GM12891 (cell line): ENCODE measurements at regions not wholly inside any gene's neighbourhood (a gene's known extent, or its start where the extent isn't known, plus 50 kb on each side); places are given as distances from the start of the nearest gene placed in this dataset.

Experiments
- DNase-seq: peaks from one replicate; pipeline ENCODE4 v3.0.0; 2011; ENCODE audit warnings: low spot score; ENCODE audit not compliant: insufficient read length
- FAIRE-seq: peaks from 2 replicates; lab custom pipeline; 2011; peaks lifted over from hg19 to GRCh38; lab: Jason Lieb, UNC
- PAX5 ChIP-seq: IDR thresholded peaks from 2 replicates; pipeline ENCODE4 v1.6.1; 2011; ENCODE audit warnings: low read length, moderate library complexity, mild to moderate bottlenecking; ENCODE audit not compliant: insufficient read depth, severe bottlenecking
- POLR2A ChIP-seq: IDR thresholded peaks from 2 replicates; pipeline ENCODE4 v1.6.1; 2011; ENCODE audit warnings: low read depth, low read length, control low read depth
- POLR2AphosphoS5 ChIP-seq: IDR thresholded peaks from 2 replicates; pipeline ENCODE4 v1.6.1; 2011; ENCODE audit warnings: low read depth, low read length, control low read depth
- POU2F2 ChIP-seq: IDR thresholded peaks from 2 replicates; pipeline ENCODE4 v1.6.1; 2011; ENCODE audit warnings: low read depth, mild to moderate bottlenecking, control low read depth, low read length, moderate library complexity
- SPI1 ChIP-seq: IDR thresholded peaks from 2 replicates; pipeline ENCODE4 v1.6.1; 2011; ENCODE audit warnings: low read depth, low read length, control low read depth
- TAF1 ChIP-seq: IDR thresholded peaks from 2 replicates; pipeline ENCODE4 v1.6.1; 2011; ENCODE audit warnings: low read depth, low read length, control low read depth

GRCh38 chr5:145495741-145496140 is 339.4 kb downstream of the PRELID2 start:
- no peak for TF ChIP-seq POLR2A
- TF ChIP-seq POU2F2, result no peak
- TF ChIP-seq TAF1, result no peak
- TF ChIP-seq POLR2AphosphoS5, result no peak
- TF ChIP-seq PAX5, result no peak
- TF ChIP-seq SPI1, result no peak
- DNase-seq (no peak), FAIRE-seq (no peak)

GRCh38 chr5:145495196-145495595 is 339.9 kb downstream of the PRELID2 start:
- TF ChIP-seq POU2F2, result no peak
- no peak for TF ChIP-seq SPI1
- no peak for TF ChIP-seq POLR2A
- TF ChIP-seq PAX5, result no peak
- TF ChIP-seq POLR2AphosphoS5, result no peak
- no peak for TF ChIP-seq TAF1
- no peak for DNase-seq
- FAIRE-seq, result no peak

GRCh38 chr5:145493435-145493834 is 341.7 kb downstream of the PRELID2 start:
- no peak for DNase-seq
- no peak for TF ChIP-seq POLR2A
- TF ChIP-seq TAF1, result no peak
- no peak for TF ChIP-seq SPI1
- no peak for TF ChIP-seq PAX5
- TF ChIP-seq POU2F2, result no peak
- TF ChIP-seq POLR2AphosphoS5, result no peak
- no peak for FAIRE-seq

GRCh38 chr5:145489516-145489915 is 345.6 kb downstream of the PRELID2 start:
- TF ChIP-seq SPI1 (no peak), POLR2AphosphoS5 (no peak), POU2F2 (no peak), POLR2A (no peak), TAF1 (no peak), PAX5 (no peak)

GRCh38 chr5:145484158-145484557 is 351.0 kb downstream of the PRELID2 start:
- DNase-seq (no peak), FAIRE-seq (no peak)
- no peak for TF ChIP-seq POLR2AphosphoS5
- no peak for TF ChIP-seq SPI1
- TF ChIP-seq TAF1, result no peak
- TF ChIP-seq PAX5, result no peak

More at GRCh38 chr5:145489516-145489915, 345.6 kb downstream of the PRELID2 start:
- no peak for FAIRE-seq
- no peak for DNase-seq

GRCh38 chr5:145483212-145483611 is 351.9 kb downstream of the PRELID2 start:
- TF ChIP-seq POU2F2 (no peak), PAX5 (no peak), SPI1 (no peak)
- DNase-seq, result no peak
- FAIRE-seq, result no peak

GRCh38 chr5:145479857-145480256 is 355.3 kb downstream of the PRELID2 start:
- no peak for FAIRE-seq
- no peak for TF ChIP-seq TAF1
- TF ChIP-seq PAX5, result no peak

GRCh38 chr5:145479271-145479670 is 355.9 kb downstream of the PRELID2 start:
- FAIRE-seq, result no peak
- no peak for DNase-seq
- TF ChIP-seq TAF1, result no peak
- no peak for TF ChIP-seq POLR2AphosphoS5
- TF ChIP-seq SPI1, result no peak
- no peak for TF ChIP-seq PAX5
- no peak for TF ChIP-seq POLR2A
- TF ChIP-seq POU2F2, result no peak

More at GRCh38 chr5:145479857-145480256, 355.3 kb downstream of the PRELID2 start:
- DNase-seq, result no peak

GRCh38 chr5:145478651-145479050 is 356.5 kb downstream of the PRELID2 start:
- DNase-seq, result no peak
- TF ChIP-seq TAF1, result no peak
- no peak for FAIRE-seq

- DNase-seq (no peak), FAIRE-seq (no peak)
- TF ChIP-seq SPI1 (no peak), POU2F2 (no peak), POLR2AphosphoS5 (no peak), PAX5 (no peak), TAF1 (no peak), POLR2A (no peak)
Observed at GRCh38 chr5:145473042-145473642, 362.0 kb downstream of the PRELID2 start.

GRCh38 chr5:145471831-145472612 is 363.1 kb downstream of the PRELID2 start:
- TF ChIP-seq TAF1 (no peak), POLR2A (no peak), PAX5 (no peak), POLR2AphosphoS5 (no peak), POU2F2 (no peak), SPI1 (no peak)
- DNase-seq (no peak), FAIRE-seq (no peak)
